CD8-positive, alpha-beta memory T cell (primary cell): ENCODE measurements at regions not wholly inside any gene's neighbourhood (a gene's known extent, or its start where the extent isn't known, plus 50 kb on each side); places are given as distances from the start of the nearest gene placed in this dataset.

ENCODE experiments used
- CTCF ChIA-PET: fragments of 350-600 bp; sonication (Branson Sonifier 250); formaldehyde crosslinking; loops from one replicate; lab custom pipeline; 2021; ENCODE audit warnings: antibody characterized with exemption; lab: Charles Lee
- POLR2A ChIA-PET: fragments of 350-600 bp; sonication (Branson Sonifier 250); formaldehyde crosslinking; loops from one replicate; lab custom pipeline; 2021; ENCODE audit warnings: antibody characterized with exemption; lab: Charles Lee
- DNase-seq, 5 donors: peaks; one replicate each; pipeline versions ENCODE4 v3.0.0 to v3.0.0-alpha.2; 2020 to 2022; ENCODE audit warnings: mixed read lengths in 1 of 5
- H3K27ac ChIP-seq: one replicate; pipeline ENCODE4 v1.7.0; 2013; ENCODE audit warnings: low read depth, mild to moderate bottlenecking, low read length, moderate library complexity
- H3K27me3 ChIP-seq: 2 replicates; pipeline ENCODE4 v1.7.0; 2013; ENCODE audit warnings: low read length, mild to moderate bottlenecking; ENCODE audit not compliant: insufficient read depth, poor library complexity, severe bottlenecking
- H3K36me3 ChIP-seq: 2 replicates; pipeline ENCODE4 v1.7.0; 2013; ENCODE audit warnings: mild to moderate bottlenecking, low read length, moderate library complexity; ENCODE audit not compliant: insufficient read depth
- H3K4me1 ChIP-seq: 2 replicates; pipeline ENCODE4 v1.7.0; 2013; ENCODE audit warnings: mild to moderate bottlenecking, low read length, moderate library complexity; ENCODE audit not compliant: insufficient read depth
- H3K4me3 ChIP-seq: 2 replicates; pipeline ENCODE4 v1.7.0; 2013; ENCODE audit warnings: mild to moderate bottlenecking, low read length
- H3K9me3 ChIP-seq: 2 replicates; pipeline ENCODE4 v1.7.0; 2013; ENCODE audit warnings: mild to moderate bottlenecking, low read length
- H3K27ac Mint-ChIP-seq, 8 donors: one replicate each; pipeline ENCODE4 v1.8.0; 2020 to 2021; ENCODE audit warnings: mixed read lengths in 8 of 8, mild to moderate bottlenecking in 6 of 8, inconsistent platforms in 3 of 8, moderate library complexity in 3 of 8
- H3K27me3 Mint-ChIP-seq, 2 donors: one replicate each; pipeline ENCODE4 v1.8.0; 2020 to 2021; ENCODE audit warnings: mixed read lengths in 2 of 2, mild to moderate bottlenecking in 1 of 2, moderate library complexity in 1 of 2
- H3K36me3 Mint-ChIP-seq, 3 donors: one replicate each; pipeline ENCODE4 v1.8.0; 2020 to 2021; ENCODE audit warnings: mixed read lengths in 3 of 3, inconsistent platforms in 1 of 3, mild to moderate bottlenecking in 1 of 3
- H3K4me1 Mint-ChIP-seq, 3 donors: one replicate each; pipeline ENCODE4 v1.8.0; 2020 to 2021; ENCODE audit warnings: mixed read lengths in 3 of 3, inconsistent platforms in 1 of 3, mild to moderate bottlenecking in 1 of 3
- H3K4me3 Mint-ChIP-seq, 7 donors: one replicate each; pipeline ENCODE4 v1.8.0; 2020 to 2021; ENCODE audit warnings: mixed read lengths in 7 of 7, mild to moderate bottlenecking in 6 of 7, moderate library complexity in 4 of 7, inconsistent platforms in 2 of 7
- H3K9me3 Mint-ChIP-seq, 5 donors: one replicate each; pipeline ENCODE4 v1.8.0; 2020 to 2022; ENCODE audit warnings: mixed read lengths in 5 of 5, mild to moderate bottlenecking in 3 of 5, moderate library complexity in 2 of 5, inconsistent platforms in 1 of 5

- peak overlapping the region; percentile 40 for H3K4me3 ChIP-seq
Measured at GRCh38 chr13:29954082-29955028, 103.9 kb upstream of the UBL3 start.

GRCh38 chr13:29953542-29953941 lies 103.1 kb upstream of the UBL3 start:
- peak overlapping the region in 5 of 8 donors; percentile 41 to 94 (median 87) for H3K27ac Mint-ChIP-seq
- CTCF ChIA-PET, result interaction anchor here (1.1 to 6.4 kb wide), 9 partner anchors 12 to 161 kb away, joined by 3 to 59 read pairs (median 5); partner anchors contain the start of gene UBL3
- H3K4me1 Mint-ChIP-seq, result peaks cover 35 to 58% (median 46%) of the 10 kb centered on the region in 3 donors
- peaks cover 0 to 3% of the 10 kb centered on the region in 2 donors for H3K27me3 Mint-ChIP-seq
- Histone ChIP-seq H3K4me3 (no peak overlapping the region), H3K4me1 (peaks cover 39% of the 10 kb centered on the region), H3K27me3 (no peaks in the 10 kb centered on the region), H3K27ac (no peak overlapping the region), H3K36me3 (no peaks in the 10 kb centered on the region), H3K9me3 (no peaks in the 10 kb centered on the region)
- peaks cover 0 to 3% (median 0%) of the 10 kb centered on the region in 3 donors for H3K36me3 Mint-ChIP-seq
- H3K9me3 Mint-ChIP-seq, result no peaks in the 10 kb centered on the region
- POLR2A ChIA-PET, result interaction anchor here (1.4 to 2.9 kb wide), 4 partner anchors 16 to 103 kb away, joined by 6 to 14 read pairs (median 11); partner anchors contain the start of gene UBL3
- peak overlapping the region; percentile 25 to 91 (median 84) for H3K4me3 Mint-ChIP-seq
- no peak for DNase-seq

More at GRCh38 chr13:29954082-29955028, 103.9 kb upstream of the UBL3 start:
- ChIA-PET POLR2A (interaction anchor here (1.4 to 2.9 kb wide), 4 partner anchors 17 to 104 kb away, joined by 6 to 14 read pairs (median 11); partner anchors contain the start of gene UBL3), CTCF (interaction anchor here (1.0 to 6.4 kb wide), 10 partner anchors 12 to 160 kb away, joined by 3 to 59 read pairs (median 4); partner anchors contain the start of gene UBL3)
- no peaks in the 10 kb centered on the region for H3K36me3 ChIP-seq
- H3K36me3 Mint-ChIP-seq, result peaks cover 0 to 3% (median 0%) of the 10 kb centered on the region in 3 donors
- peak; percentile 23 to 74 (median 55) for DNase-seq
- no peaks in the 10 kb centered on the region for H3K9me3 ChIP-seq
- peaks cover 0 to 3% of the 10 kb centered on the region in 2 donors for H3K27me3 Mint-ChIP-seq
- peaks cover 41 to 66% (median 53%) of the 10 kb centered on the region in 3 donors for H3K4me1 Mint-ChIP-seq
- no peaks in the 10 kb centered on the region for H3K9me3 Mint-ChIP-seq
- no peak overlapping the region for H3K27ac ChIP-seq
- H3K27me3 ChIP-seq, result no peaks in the 10 kb centered on the region
- peaks cover 44% of the 10 kb centered on the region for H3K4me1 ChIP-seq
- peak overlapping the region; percentile 25 to 91 (median 84) for H3K4me3 Mint-ChIP-seq
- peak overlapping the region; percentile 41 to 94 (median 85) for H3K27ac Mint-ChIP-seq

- Histone ChIP-seq H3K4me3 (no peak overlapping the region), H3K36me3 (no peaks in the 10 kb centered on the region), H3K27ac (no peak overlapping the region), H3K9me3 (no peaks in the 10 kb centered on the region), H3K27me3 (no peaks in the 10 kb centered on the region), H3K4me1 (peaks cover 33% of the 10 kb centered on the region)
- ChIA-PET CTCF (interaction anchor here (6.4 kb wide), 1 partner anchor 16 kb away, joined by 59 read pairs; no protein-coding TSS in a partner anchor), POLR2A (no interaction called here)
- DNase-seq, result no peak
- Mint-ChIP-seq H3K27me3 (peaks cover 0 to 8% of the 10 kb centered on the region in 2 donors), H3K9me3 (no peaks in the 10 kb centered on the region), H3K4me1 (peaks cover 26 to 45% (median 33%) of the 10 kb centered on the region in 3 donors), H3K27ac (no peak overlapping the region), H3K4me3 (no peak overlapping the region), H3K36me3 (peaks cover 0 to 3% (median 0%) of the 10 kb centered on the region in 3 donors)
Measured at GRCh38 chr13:29952245-29952644, 101.8 kb upstream of the UBL3 start.

DNA sequence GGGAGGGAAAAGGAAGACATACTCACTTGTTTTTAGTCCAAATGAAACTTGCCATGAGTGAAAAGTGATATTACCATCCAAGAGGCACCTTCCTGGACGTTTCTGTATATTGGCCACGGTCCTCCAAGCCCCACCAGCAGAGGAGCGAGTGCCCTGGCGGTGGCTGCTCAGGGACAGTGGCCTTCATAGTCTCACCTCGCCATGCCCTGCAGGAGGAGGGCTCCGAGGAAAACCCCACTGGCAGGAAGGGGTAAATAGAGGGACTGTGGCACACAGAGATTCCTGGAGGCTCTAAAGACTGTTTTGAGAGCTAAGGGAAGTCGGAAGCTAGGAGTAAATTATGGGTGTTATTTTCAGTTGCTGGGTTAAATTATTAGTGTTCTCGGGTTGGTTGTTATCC lies 98.4 kb upstream of the UBL3 start:
- no peaks in the 10 kb centered on the region for H3K27me3 ChIP-seq
- H3K27ac ChIP-seq, result no peak overlapping the region
- peaks cover 20% of the 10 kb centered on the region for H3K4me1 ChIP-seq
- Mint-ChIP-seq H3K27ac (no peak overlapping the region), H3K9me3 (no peaks in the 10 kb centered on the region), H3K4me3 (no peak overlapping the region), H3K36me3 (peaks cover 0 to 2% (median 0%) of the 10 kb centered on the region in 3 donors), H3K4me1 (peaks cover 7 to 26% (median 13%) of the 10 kb centered on the region in 3 donors), H3K27me3 (peaks cover 0 to 7% of the 10 kb centered on the region in 2 donors)
- ChIA-PET POLR2A (no interaction called here), CTCF (interaction anchor here (0.9 to 1.2 kb wide), 2 partner anchors 11 to 13 kb away, joined by 3 to 4 read pairs; no protein-coding TSS in a partner anchor)
- H3K9me3 ChIP-seq, result no peaks in the 10 kb centered on the region
- no peak for DNase-seq
- H3K4me3 ChIP-seq, result no peak overlapping the region
- H3K36me3 ChIP-seq, result no peaks in the 10 kb centered on the region

GRCh38 chr13:29948244-29948643 lies 97.8 kb upstream of the UBL3 start:
- H3K36me3 ChIP-seq, result no peaks in the 10 kb centered on the region
- H3K4me1 ChIP-seq, result peaks cover 15% of the 10 kb centered on the region
- ChIA-PET POLR2A (no interaction called here), CTCF (interaction anchor here (0.9 to 1.2 kb wide), 2 partner anchors 10 to 12 kb away, joined by 3 to 4 read pairs; no protein-coding TSS in a partner anchor)
- Mint-ChIP-seq H3K9me3 (no peaks in the 10 kb centered on the region), H3K27me3 (peaks cover 0 to 7% of the 10 kb centered on the region in 2 donors), H3K27ac (no peak overlapping the region), H3K4me1 (peaks cover 6 to 26% (median 13%) of the 10 kb centered on the region in 3 donors), H3K36me3 (peaks cover 0 to 4% (median 4%) of the 10 kb centered on the region in 3 donors), H3K4me3 (no peak overlapping the region)
- H3K9me3 ChIP-seq, result no peaks in the 10 kb centered on the region
- H3K4me3 ChIP-seq, result no peak overlapping the region
- H3K27me3 ChIP-seq, result no peaks in the 10 kb centered on the region
- H3K27ac ChIP-seq, result no peak overlapping the region
- no peak for DNase-seq

GRCh38 chr13:29947839-29948238 lies 97.4 kb upstream of the UBL3 start:
- Histone ChIP-seq H3K9me3 (no peaks in the 10 kb centered on the region), H3K4me1 (peaks cover 11% of the 10 kb centered on the region), H3K36me3 (no peaks in the 10 kb centered on the region), H3K4me3 (no peak overlapping the region), H3K27me3 (no peaks in the 10 kb centered on the region), H3K27ac (no peak overlapping the region)
- Mint-ChIP-seq H3K27me3 (peaks cover 0 to 7% of the 10 kb centered on the region in 2 donors), H3K27ac (no peak overlapping the region), H3K4me1 (peaks cover 6 to 26% (median 13%) of the 10 kb centered on the region in 3 donors), H3K36me3 (peaks cover 0 to 6% (median 5%) of the 10 kb centered on the region in 3 donors), H3K9me3 (no peaks in the 10 kb centered on the region), H3K4me3 (no peak overlapping the region)
- no peak for DNase-seq
- ChIA-PET POLR2A (no interaction called here), CTCF (interaction anchor here (0.9 to 1.2 kb wide), 2 partner anchors 10 to 12 kb away, joined by 3 to 4 read pairs; no protein-coding TSS in a partner anchor)

DNA sequence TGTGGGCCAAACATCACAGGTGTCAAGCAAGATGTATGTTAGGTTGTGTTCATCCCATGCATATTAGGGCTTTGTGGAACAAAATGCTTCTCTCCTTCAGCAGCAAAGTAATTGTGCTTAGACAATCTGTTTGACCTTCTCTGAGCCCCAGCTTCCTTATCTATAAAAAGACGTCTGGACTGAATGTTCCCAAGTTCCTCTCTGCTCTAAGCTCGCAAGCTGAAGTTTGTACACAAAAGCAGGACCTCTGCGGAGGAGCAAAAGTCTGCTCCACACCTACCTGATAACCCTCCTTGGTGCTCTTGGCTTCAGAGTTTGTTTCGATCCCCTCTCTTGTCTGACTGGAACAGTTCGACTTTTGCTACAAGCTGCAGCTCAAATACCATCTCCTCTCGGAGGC lies 95.7 kb upstream of the UBL3 start:
- H3K36me3 Mint-ChIP-seq, result peaks cover 0 to 6% (median 6%) of the 10 kb centered on the region in 3 donors
- CTCF ChIA-PET, result interaction anchor here (2.3 kb wide), 1 partner anchor 12 kb away, joined by 6 read pairs; no protein-coding TSS in a partner anchor
- peaks cover 0 to 7% of the 10 kb centered on the region in 2 donors for H3K27me3 Mint-ChIP-seq
- Histone ChIP-seq H3K27ac (no peak overlapping the region), H3K27me3 (no peaks in the 10 kb centered on the region), H3K9me3 (no peaks in the 10 kb centered on the region), H3K4me1 (no peaks in the 10 kb centered on the region), H3K36me3 (no peaks in the 10 kb centered on the region), H3K4me3 (no peak overlapping the region)
- H3K4me3 Mint-ChIP-seq, result no peak overlapping the region
- H3K4me1 Mint-ChIP-seq, result peaks cover 6 to 33% (median 24%) of the 10 kb centered on the region in 3 donors
- H3K9me3 Mint-ChIP-seq, result no peaks in the 10 kb centered on the region
- DNase-seq, result no peak
- POLR2A ChIA-PET, result no interaction called here
- no peak overlapping the region for H3K27ac Mint-ChIP-seq
